ENCODE measurements at regions not wholly inside any gene's neighbourhood (a gene's known extent, or its start where the extent isn't known, plus 50 kb on each side); places are given as distances from the start of the nearest gene placed in this dataset.

- TF ChIP-seq CTCF (IDR thresholded peaks at IDR 0.05; ENCODE audit: insufficient read depth, low read length) (no peak), REST (IDR thresholded peaks at IDR 0.05; ENCODE audit: insufficient replicate concordance, low read depth) (no peak), POLR2AphosphoS5 (IDR thresholded peaks at IDR 0.05; ENCODE audit: low read depth) (no peak)
These were observed 155.7 kb upstream of the TMEM229A start for GRCh38 chr7:124188576-124188975.

All from HL-60 (cell line).